ENCODE measurements at regions not wholly inside any gene's neighbourhood (a gene's known extent, or its start where the extent isn't known, plus 50 kb on each side); places are given as distances from the start of the nearest gene placed in this dataset.

GRCh38 chr5:145345511-145346287 lies 489.4 kb downstream of the PRELID2 start (continued):
- no peak for TF ChIP-seq CTCF (conservative IDR thresholded peaks at IDR 0.05; ENCODE audit: low read depth, low read length)
- no peak for TF ChIP-seq RAD21 (IDR thresholded peaks at IDR 0.05; ENCODE audit: low read length)

GRCh38 chr5:145341842-145342241 lies 493.3 kb downstream of the PRELID2 start:
- Histone ChIP-seq H3K27ac (ENCODE audit: insufficient read depth, low read length) (no peak overlapping the region), H3K79me1 (ENCODE audit: low read depth in 1 of 2, low read length in 2 of 2) (no peaks in the 10 kb centered on the region), H4K91ac (ENCODE audit: insufficient read depth, low read depth, low read length) (no peak overlapping the region), H3K4me2 (ENCODE audit: low read depth, low read length) (no peak overlapping the region), H3K14ac (replicated peaks; ENCODE audit: low read depth, low read length) (no peak overlapping the region), H4K8ac (ENCODE audit: low read depth in 2 of 2, low read length in 2 of 2) (no peak overlapping the region), H3K4me3 (ENCODE audit: insufficient read depth, low read depth, low read length) (no peak overlapping the region), H2BK20ac (ENCODE audit: low read depth, low read length) (no peak overlapping the region), H3K9me3 (ENCODE audit: control insufficient read depth, insufficient read depth, low read length) (peaks cover 2% of the 10 kb centered on the region; the same call in 1 of the 2 replicates), H2AK9ac (replicated peaks; ENCODE audit: low read depth, low read length, poor library complexity) (no peak overlapping the region), H2BK120ac (ENCODE audit: low read depth, low read length) (no peak overlapping the region), H3K27me3 (ENCODE audit: control insufficient read depth, insufficient read depth, low read length) (no peaks in the 10 kb centered on the region), H3K56ac (ENCODE audit: extremely low read depth, insufficient read depth, low read length) (no peak overlapping the region), H4K20me1 (ENCODE audit: insufficient read depth, low read length) (no peaks in the 10 kb centered on the region), H2AK5ac (ENCODE audit: low read depth, low read length) (no peak overlapping the region), H3K23ac (ENCODE audit: low read depth, low read length) (no peak overlapping the region), H3K4ac (ENCODE audit: low read depth, low read length) (no peak overlapping the region), H4K5ac (ENCODE audit: low read depth, low read length) (no peak overlapping the region), H2AFZ (replicated peaks; ENCODE audit: low read length, poor library complexity) (no peak overlapping the region), H3K9me1 (ENCODE audit: insufficient read depth, low read length) (no peaks in the 10 kb centered on the region), H2BK5ac (ENCODE audit: low read depth, low read length, poor library complexity, severe bottlenecking) (no peak overlapping the region), H3K9ac (ENCODE audit: low read depth, low read length) (no peak overlapping the region), H2BK15ac (ENCODE audit: low read depth, low read length) (no peak overlapping the region; the same call in 2 of the 3 replicates), H3K36me3 (ENCODE audit: control insufficient read depth, insufficient read depth, low read length) (no peaks in the 10 kb centered on the region), H3K18ac (ENCODE audit: low read depth, low read length) (no peak overlapping the region), H3K4me1 (ENCODE audit: control insufficient read depth, insufficient read depth, low read length) (peaks cover 7% of the 10 kb centered on the region)
- DNase-seq (peak; percentile 28), ATAC-seq (ENCODE audit: low read depth) (no peak)
- CTCF ChIA-PET, result interaction anchor here (0.7 kb wide), 1 partner anchor 97 kb away, joined by 3 read pairs; no protein-coding TSS in a partner anchor
- dilution Hi-C loops (cut with HindIII; ENCODE audit: low sequenced_read_pairs, unreplicated experiment), result no loop called here
- WGBS, 2 experiments (ENCODE audit: extremely low coverage in 2 of 2, insufficient read length in 1 of 2), result no CpG with 5 or more reads among the region's 1 CpG
- POLR2A ChIA-PET (ENCODE audit: unreplicated experiment), result no interaction called here
- in situ Hi-C loops (cut with MboI; ENCODE audit: low sequenced_read_pairs), result loop anchor here (25.0 kb wide), 1 partner anchor 1130 kb away; no protein-coding TSS in a partner anchor
- 0 out of 2 replicates have a peak, but pooled peaks have one; percentile 15 for TF ChIP-seq NFE2L2 (IDR thresholded peaks at IDR 0.05; ENCODE audit: low read depth, low read length)
- TF ChIP-seq ELK1 (IDR thresholded peaks at IDR 0.05; ENCODE audit: borderline replicate concordance, low read depth, low read length), result no peak
- BruUV-seq (replicated peaks), result no TSS peak
- intact Hi-C loops (cut with micrococcal nuclease), result loop anchor here (10.0 kb wide), 1 partner anchor 647 kb away; no protein-coding TSS in a partner anchor

All from IMR-90 (cell line).